ENCODE measurements at regions not wholly inside any gene's neighbourhood (a gene's known extent, or its start where the extent isn't known, plus 50 kb on each side); places are given as distances from the start of the nearest gene placed in this dataset.
A peak's percentile ranks its signal among the peaks of the same experiment; 100 is the strongest.

DNA sequence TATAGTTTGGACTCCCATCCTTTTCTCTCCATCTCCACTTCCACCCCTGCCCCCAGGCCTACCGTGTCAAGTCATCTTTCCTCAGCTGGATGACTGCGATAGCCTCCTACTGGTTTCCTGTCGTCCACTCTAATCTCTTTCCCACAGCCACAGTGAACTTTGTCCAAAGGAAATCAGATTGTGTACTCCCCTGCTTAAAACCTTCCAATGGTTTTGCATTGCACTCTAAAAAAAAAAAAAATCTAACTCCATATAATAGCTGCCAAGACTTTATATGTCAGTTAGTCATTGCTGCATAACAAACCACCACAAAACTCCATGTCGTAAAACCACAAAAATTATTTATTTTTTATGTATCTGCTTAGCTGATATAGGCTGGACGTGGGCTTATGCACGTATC lies 160.2 kb upstream of the CCDC68 start:
- DNase-seq (ENCODE audit: low spot score) (no peak), ATAC-seq (no peak)
- no peaks in the 10 kb centered on the region for H3K79me2 ChIP-seq (replicated peaks; ENCODE audit: insufficient read depth)
- no peak overlapping the region for H3K27ac ChIP-seq (ENCODE audit: low read depth)
- TF ChIP-seq JUNB (IDR thresholded peaks at IDR 0.05; ENCODE audit: unreplicated experiment) (no peak), STAT1 (IDR thresholded peaks at IDR 0.05; ENCODE audit: unreplicated experiment) (no peak), CREB1 (CRISPR knock-in tag; IDR thresholded peaks at IDR 0.05; ENCODE audit: low read depth) (no peak), NANOG (IDR thresholded peaks at IDR 0.05; ENCODE audit: borderline replicate concordance) (no peak), ZNF114 (CRISPR knock-in tag; IDR thresholded peaks at IDR 0.05) (no peak), EZH2 (IDR thresholded peaks at IDR 0.05; ENCODE audit: low read depth, unreplicated experiment) (no peak), POLR2AphosphoS5 (IDR thresholded peaks at IDR 0.05; ENCODE audit: low read depth) (no peak), ZNF331 (CRISPR knock-in tag; IDR thresholded peaks at IDR 0.05; ENCODE audit: low read depth) (no peak), EZH2phosphoT487 (IDR thresholded peaks at IDR 0.05; ENCODE audit: unreplicated experiment) (no peak)
- TF ChIP-seq, protein P1, sequence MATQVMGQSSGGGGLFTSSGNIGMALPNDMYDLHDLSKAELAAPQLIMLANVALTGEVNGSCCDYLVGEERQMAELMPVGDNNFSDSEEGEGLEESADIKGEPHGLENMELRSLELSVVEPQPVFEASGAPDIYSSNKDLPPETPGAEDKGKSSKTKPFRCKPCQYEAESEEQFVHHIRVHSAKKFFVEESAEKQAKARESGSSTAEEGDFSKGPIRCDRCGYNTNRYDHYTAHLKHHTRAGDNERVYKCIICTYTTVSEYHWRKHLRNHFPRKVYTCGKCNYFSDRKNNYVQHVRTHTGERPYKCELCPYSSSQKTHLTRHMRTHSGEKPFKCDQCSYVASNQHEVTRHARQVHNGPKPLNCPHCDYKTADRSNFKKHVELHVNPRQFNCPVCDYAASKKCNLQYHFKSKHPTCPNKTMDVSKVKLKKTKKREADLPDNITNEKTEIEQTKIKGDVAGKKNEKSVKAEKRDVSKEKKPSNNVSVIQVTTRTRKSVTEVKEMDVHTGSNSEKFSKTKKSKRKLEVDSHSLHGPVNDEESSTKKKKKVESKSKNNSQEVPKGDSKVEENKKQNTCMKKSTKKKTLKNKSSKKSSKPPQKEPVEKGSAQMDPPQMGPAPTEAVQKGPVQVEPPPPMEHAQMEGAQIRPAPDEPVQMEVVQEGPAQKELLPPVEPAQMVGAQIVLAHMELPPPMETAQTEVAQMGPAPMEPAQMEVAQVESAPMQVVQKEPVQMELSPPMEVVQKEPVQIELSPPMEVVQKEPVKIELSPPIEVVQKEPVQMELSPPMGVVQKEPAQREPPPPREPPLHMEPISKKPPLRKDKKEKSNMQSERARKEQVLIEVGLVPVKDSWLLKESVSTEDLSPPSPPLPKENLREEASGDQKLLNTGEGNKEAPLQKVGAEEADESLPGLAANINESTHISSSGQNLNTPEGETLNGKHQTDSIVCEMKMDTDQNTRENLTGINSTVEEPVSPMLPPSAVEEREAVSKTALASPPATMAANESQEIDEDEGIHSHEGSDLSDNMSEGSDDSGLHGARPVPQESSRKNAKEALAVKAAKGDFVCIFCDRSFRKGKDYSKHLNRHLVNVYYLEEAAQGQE (IDR thresholded peaks at IDR 0.05; ENCODE audit: unreplicated experiment): no peak
- TF ChIP-seq, protein P2, sequence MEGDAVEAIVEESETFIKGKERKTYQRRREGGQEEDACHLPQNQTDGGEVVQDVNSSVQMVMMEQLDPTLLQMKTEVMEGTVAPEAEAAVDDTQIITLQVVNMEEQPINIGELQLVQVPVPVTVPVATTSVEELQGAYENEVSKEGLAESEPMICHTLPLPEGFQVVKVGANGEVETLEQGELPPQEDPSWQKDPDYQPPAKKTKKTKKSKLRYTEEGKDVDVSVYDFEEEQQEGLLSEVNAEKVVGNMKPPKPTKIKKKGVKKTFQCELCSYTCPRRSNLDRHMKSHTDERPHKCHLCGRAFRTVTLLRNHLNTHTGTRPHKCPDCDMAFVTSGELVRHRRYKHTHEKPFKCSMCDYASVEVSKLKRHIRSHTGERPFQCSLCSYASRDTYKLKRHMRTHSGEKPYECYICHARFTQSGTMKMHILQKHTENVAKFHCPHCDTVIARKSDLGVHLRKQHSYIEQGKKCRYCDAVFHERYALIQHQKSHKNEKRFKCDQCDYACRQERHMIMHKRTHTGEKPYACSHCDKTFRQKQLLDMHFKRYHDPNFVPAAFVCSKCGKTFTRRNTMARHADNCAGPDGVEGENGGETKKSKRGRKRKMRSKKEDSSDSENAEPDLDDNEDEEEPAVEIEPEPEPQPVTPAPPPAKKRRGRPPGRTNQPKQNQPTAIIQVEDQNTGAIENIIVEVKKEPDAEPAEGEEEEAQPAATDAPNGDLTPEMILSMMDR (conservative IDR thresholded peaks at IDR 0.05; ENCODE audit: low read depth in 2 of 2): no peak
- Mint-ChIP-seq H3K4me1 (no peaks in the 10 kb centered on the region), H3K27ac (no peak overlapping the region), H3K36me3 (ENCODE audit: low read depth) (no peaks in the 10 kb centered on the region), H3K27me3 (ENCODE audit: insufficient read depth, low read depth, poor library complexity) (no peaks in the 10 kb centered on the region), H3K4me3 (no peak overlapping the region), H3K9me3 (no peaks in the 10 kb centered on the region)
- no peak overlapping the region for H3K4me2 ChIP-seq
- H3F3A ChIP-seq (replicated peaks; ENCODE audit: low read depth): no peaks in the 10 kb centered on the region
- no peaks in the 10 kb centered on the region for H3K27me3 ChIP-seq (ENCODE audit: insufficient read depth)
- H3K4me3 ChIP-seq: no peak overlapping the region
- H3K4me1 ChIP-seq (ENCODE audit: insufficient read depth): no peaks in the 10 kb centered on the region
- peaks cover 23% of the 10 kb centered on the region for H3K9me2 ChIP-seq (ENCODE audit: insufficient read depth)
- no peak overlapping the region for H2AFZ ChIP-seq
- no peaks in the 10 kb centered on the region for H3K36me3 ChIP-seq (ENCODE audit: insufficient read depth)
- H4K20me1 ChIP-seq (replicated peaks; ENCODE audit: insufficient read depth): no peaks in the 10 kb centered on the region

DNA sequence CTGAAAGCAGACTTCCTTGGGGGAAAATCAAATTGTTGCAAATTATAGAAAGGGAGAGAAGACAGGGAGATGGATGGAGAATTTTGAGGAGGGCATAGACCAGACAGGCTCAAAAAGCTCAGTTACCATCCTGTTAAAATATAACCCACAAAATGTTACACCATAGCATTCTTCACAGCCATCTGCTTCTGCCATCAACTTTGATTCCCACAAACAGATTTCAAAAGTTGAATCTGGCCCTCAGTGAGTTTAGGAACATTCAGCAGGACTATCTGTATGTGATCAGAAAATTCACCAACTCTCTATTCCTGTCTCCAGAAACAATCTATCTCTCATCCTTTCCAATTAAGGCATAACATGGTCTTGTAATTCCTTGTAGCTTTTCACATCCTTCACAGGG lies 159.8 kb upstream of the CCDC68 start:
- no peak overlapping the region for H3K27ac ChIP-seq (ENCODE audit: low read depth)
- ATAC-seq (no peak), DNase-seq (ENCODE audit: low spot score) (no peak)
- Mint-ChIP-seq H3K4me1 (no peaks in the 10 kb centered on the region), H3K27ac (no peak overlapping the region), H3K9me3 (no peaks in the 10 kb centered on the region), H3K36me3 (ENCODE audit: low read depth) (no peaks in the 10 kb centered on the region), H3K27me3 (ENCODE audit: insufficient read depth, low read depth, poor library complexity) (no peaks in the 10 kb centered on the region), H3K4me3 (no peak overlapping the region)
- no peaks in the 10 kb centered on the region for H3K36me3 ChIP-seq (ENCODE audit: insufficient read depth)
- no peak overlapping the region for H3K4me2 ChIP-seq
- H3K4me1 ChIP-seq (ENCODE audit: insufficient read depth): no peaks in the 10 kb centered on the region
- H3K79me2 ChIP-seq (replicated peaks; ENCODE audit: insufficient read depth): no peaks in the 10 kb centered on the region
- no peaks in the 10 kb centered on the region for H3K27me3 ChIP-seq (ENCODE audit: insufficient read depth)
- H3K4me3 ChIP-seq: no peak overlapping the region
- peak overlapping the region; percentile 28; the same call in 1 of the 2 replicates for H2AFZ ChIP-seq
- H3F3A ChIP-seq (replicated peaks; ENCODE audit: low read depth): no peaks in the 10 kb centered on the region
- peaks cover 23% of the 10 kb centered on the region for H3K9me2 ChIP-seq (ENCODE audit: insufficient read depth)
- no peaks in the 10 kb centered on the region for H4K20me1 ChIP-seq (replicated peaks; ENCODE audit: insufficient read depth)
- TF ChIP-seq, protein P3, sequence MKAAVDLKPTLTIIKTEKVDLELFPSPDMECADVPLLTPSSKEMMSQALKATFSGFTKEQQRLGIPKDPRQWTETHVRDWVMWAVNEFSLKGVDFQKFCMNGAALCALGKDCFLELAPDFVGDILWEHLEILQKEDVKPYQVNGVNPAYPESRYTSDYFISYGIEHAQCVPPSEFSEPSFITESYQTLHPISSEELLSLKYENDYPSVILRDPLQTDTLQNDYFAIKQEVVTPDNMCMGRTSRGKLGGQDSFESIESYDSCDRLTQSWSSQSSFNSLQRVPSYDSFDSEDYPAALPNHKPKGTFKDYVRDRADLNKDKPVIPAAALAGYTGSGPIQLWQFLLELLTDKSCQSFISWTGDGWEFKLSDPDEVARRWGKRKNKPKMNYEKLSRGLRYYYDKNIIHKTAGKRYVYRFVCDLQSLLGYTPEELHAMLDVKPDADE (IDR thresholded peaks at IDR 0.05): no peak
- TF ChIP-seq ZNF331 (CRISPR knock-in tag; IDR thresholded peaks at IDR 0.05; ENCODE audit: low read depth) (no peak), JUNB (IDR thresholded peaks at IDR 0.05; ENCODE audit: unreplicated experiment) (no peak), ZNF114 (CRISPR knock-in tag; IDR thresholded peaks at IDR 0.05) (no peak), EZH2 (IDR thresholded peaks at IDR 0.05; ENCODE audit: low read depth, unreplicated experiment) (no peak)
